ENCODE measurements at regions not wholly inside any gene's neighbourhood (a gene's known extent, or its start where the extent isn't known, plus 50 kb on each side); places are given as distances from the start of the nearest gene placed in this dataset.

DNA sequence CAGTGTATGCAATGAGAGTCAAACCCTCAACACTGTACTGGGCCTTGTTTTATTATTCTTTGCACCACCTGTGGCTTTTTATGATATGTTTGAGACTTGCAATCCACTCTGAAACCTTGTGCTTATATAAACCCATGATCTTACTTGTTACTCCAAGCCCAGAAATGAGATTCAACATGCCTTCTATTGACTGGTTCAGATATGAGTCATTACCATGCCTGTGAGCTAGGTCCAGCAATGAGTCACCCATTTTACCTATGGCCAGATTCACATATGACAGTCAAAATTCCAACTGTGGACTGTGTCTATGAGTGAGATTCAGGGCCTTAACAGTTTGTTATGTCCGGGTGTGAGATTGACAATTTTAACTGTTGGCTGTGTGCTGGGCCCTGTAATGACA is 1846.1 kb downstream of the TP53TG3F start:
- Histone ChIP-seq H2AFZ (ENCODE audit: low read length) (no peak overlapping the region), H3K9me3 (ENCODE audit: low read length) (no peaks in the 10 kb centered on the region), H3K4me3 (ENCODE audit: low read depth, low read length, poor library complexity, severe bottlenecking) (no peak overlapping the region), H3K9me2 (ENCODE audit: low read depth, low read length) (no peaks in the 10 kb centered on the region), H3K79me2 (ENCODE audit: insufficient read depth, low read length) (no peaks in the 10 kb centered on the region), H3F3A (ENCODE audit: insufficient read depth, low read length) (no peaks in the 10 kb centered on the region), H3K27me3 (ENCODE audit: insufficient read depth, low read length) (no peaks in the 10 kb centered on the region), H3K9ac (ENCODE audit: low read length) (no peak overlapping the region), H3K4me2 (ENCODE audit: low read length) (no peak overlapping the region), H3K27ac (ENCODE audit: low read depth, low read length, poor library complexity, severe bottlenecking) (no peak overlapping the region), H3K4me1 (ENCODE audit: insufficient read depth, low read length, severe bottlenecking) (no peaks in the 10 kb centered on the region), H4K20me1 (ENCODE audit: insufficient read depth, low read length) (no peaks in the 10 kb centered on the region), H3K36me3 (ENCODE audit: insufficient read depth, low read length) (no peaks in the 10 kb centered on the region)
- TF ChIP-seq EZH2 (IDR thresholded peaks at IDR 0.05; ENCODE audit: borderline replicate concordance, low read length): no peak
- no peak for TF ChIP-seq CTCF (IDR thresholded peaks at IDR 0.05; ENCODE audit: low read length)

- Histone ChIP-seq H3K27me3 (ENCODE audit: insufficient read depth, low read length) (no peaks in the 10 kb centered on the region), H3K9me3 (ENCODE audit: low read length) (no peaks in the 10 kb centered on the region)
- TF ChIP-seq EZH2 (IDR thresholded peaks at IDR 0.05; ENCODE audit: borderline replicate concordance, low read length): no peak
- no peak for TF ChIP-seq CTCF (IDR thresholded peaks at IDR 0.05; ENCODE audit: low read length)
Measured at GRCh38 chr16:35306915-35307314, 1847.5 kb downstream of the TP53TG3F start.

GRCh38 chr16:35308674-35309073 is 1849.3 kb downstream of the TP53TG3F start:
- Histone ChIP-seq H3K27ac (ENCODE audit: low read depth, low read length, poor library complexity, severe bottlenecking) (no peak overlapping the region), H3K9me3 (ENCODE audit: low read length) (no peaks in the 10 kb centered on the region), H3F3A (ENCODE audit: insufficient read depth, low read length) (no peaks in the 10 kb centered on the region), H3K9me2 (ENCODE audit: low read depth, low read length) (no peaks in the 10 kb centered on the region), H3K4me2 (ENCODE audit: low read length) (no peak overlapping the region), H3K4me3 (ENCODE audit: low read depth, low read length, poor library complexity, severe bottlenecking) (no peak overlapping the region), H3K36me3 (ENCODE audit: insufficient read depth, low read length) (no peaks in the 10 kb centered on the region), H2AFZ (ENCODE audit: low read length) (no peak overlapping the region), H4K20me1 (ENCODE audit: insufficient read depth, low read length) (no peaks in the 10 kb centered on the region), H3K4me1 (ENCODE audit: insufficient read depth, low read length, severe bottlenecking) (no peaks in the 10 kb centered on the region), H3K9ac (ENCODE audit: low read length) (no peak overlapping the region), H3K27me3 (ENCODE audit: insufficient read depth, low read length) (no peaks in the 10 kb centered on the region), H3K79me2 (ENCODE audit: insufficient read depth, low read length) (no peaks in the 10 kb centered on the region)
- TF ChIP-seq EZH2 (IDR thresholded peaks at IDR 0.05; ENCODE audit: borderline replicate concordance, low read length) (no peak), CTCF (IDR thresholded peaks at IDR 0.05; ENCODE audit: low read length) (no peak)

More at GRCh38 chr16:35306915-35307314, 1847.5 kb downstream of the TP53TG3F start:
- no peaks in the 10 kb centered on the region for H4K20me1 ChIP-seq (ENCODE audit: insufficient read depth, low read length)
- H3K4me3 ChIP-seq (ENCODE audit: low read depth, low read length, poor library complexity, severe bottlenecking): no peak overlapping the region
- H3K4me2 ChIP-seq (ENCODE audit: low read length): no peak overlapping the region
- no peaks in the 10 kb centered on the region for H3F3A ChIP-seq (ENCODE audit: insufficient read depth, low read length)
- H3K4me1 ChIP-seq (ENCODE audit: insufficient read depth, low read length, severe bottlenecking): no peaks in the 10 kb centered on the region
- H2AFZ ChIP-seq (ENCODE audit: low read length): no peak overlapping the region
- H3K36me3 ChIP-seq (ENCODE audit: insufficient read depth, low read length): no peaks in the 10 kb centered on the region
- no peaks in the 10 kb centered on the region for H3K79me2 ChIP-seq (ENCODE audit: insufficient read depth, low read length)
- no peaks in the 10 kb centered on the region for H3K9me2 ChIP-seq (ENCODE audit: low read depth, low read length)
- no peak overlapping the region for H3K9ac ChIP-seq (ENCODE audit: low read length)
- H3K27ac ChIP-seq (ENCODE audit: low read depth, low read length, poor library complexity, severe bottlenecking): no peak overlapping the region

Data from OCI-LY1 (cell line).